GM19035 (cell line): ENCODE measurements at regions not wholly inside any gene's neighbourhood (a gene's known extent, or its start where the extent isn't known, plus 50 kb on each side); places are given as distances from the start of the nearest gene placed in this dataset.
A peak's percentile ranks its signal among the peaks of the same experiment; 100 is the strongest.

Experiments used
- ATAC-seq: cut with Tn5 transposase; IDR thresholded peaks from one replicate; pipeline ENCODE4 v1.9.1; 2021; ENCODE audit not compliant: unreplicated experiment

DNA sequence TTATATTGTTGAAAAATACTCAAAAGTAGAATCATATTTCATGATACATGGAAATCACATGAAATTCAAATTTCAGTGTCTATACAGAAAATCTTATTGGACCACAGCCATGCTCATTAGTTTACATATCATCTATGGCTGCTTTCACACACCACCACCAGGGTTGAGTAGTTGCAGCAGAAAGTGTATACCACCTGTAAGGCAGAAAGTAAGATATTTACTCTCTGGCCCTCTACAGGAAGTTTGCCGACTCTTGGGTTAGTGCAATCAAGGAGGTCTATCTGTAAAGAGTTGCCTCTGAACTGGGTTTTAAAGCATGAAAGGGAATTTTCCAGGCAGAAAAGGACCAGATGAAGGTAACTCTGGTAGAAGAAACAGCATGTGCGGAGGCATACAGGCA, 432.3 kb downstream of the DHX35 start:
- ATAC-seq = no peak

DNA sequence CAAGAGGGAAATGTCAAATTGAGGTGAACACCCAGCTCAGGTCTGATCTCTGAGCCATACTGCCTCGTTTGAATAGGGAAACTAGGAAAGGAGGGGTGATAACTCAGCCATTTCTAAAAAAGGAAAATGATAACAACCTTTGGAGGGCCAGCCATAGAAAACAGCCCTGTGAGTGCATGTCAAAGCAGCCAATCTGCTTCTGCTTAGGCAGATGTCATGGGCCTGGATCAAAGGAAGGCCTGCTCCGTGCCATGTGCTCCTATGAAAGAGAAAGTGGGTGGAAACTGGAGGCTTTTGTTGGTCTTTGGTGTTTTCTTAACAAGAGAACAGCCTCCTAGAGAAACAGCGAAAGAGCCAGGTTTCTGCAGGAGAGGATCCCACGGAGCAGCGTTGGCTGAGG, 428.0 kb downstream of the DHX35 start:
- no peak for ATAC-seq

DNA sequence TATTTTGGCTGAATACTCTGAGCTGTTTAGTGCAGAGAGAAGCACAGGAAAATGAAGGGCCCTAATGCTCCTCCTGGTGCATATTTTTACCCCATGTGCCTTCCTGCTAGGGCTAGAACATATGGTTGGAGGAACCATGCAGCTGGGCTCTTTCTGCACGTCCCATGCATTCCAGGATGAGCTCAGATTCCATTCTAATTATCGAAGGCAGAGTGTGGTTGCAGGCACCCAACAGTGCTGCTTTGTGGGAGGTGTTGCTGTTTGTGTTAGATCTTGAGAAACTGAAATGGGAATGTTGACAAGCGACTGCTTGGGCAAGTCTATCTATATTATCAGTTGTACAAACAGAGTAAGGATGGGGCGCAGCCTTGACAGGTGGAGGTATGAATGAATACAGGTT, 419.5 kb downstream of the DHX35 start:
- ATAC-seq = no peak

DNA sequence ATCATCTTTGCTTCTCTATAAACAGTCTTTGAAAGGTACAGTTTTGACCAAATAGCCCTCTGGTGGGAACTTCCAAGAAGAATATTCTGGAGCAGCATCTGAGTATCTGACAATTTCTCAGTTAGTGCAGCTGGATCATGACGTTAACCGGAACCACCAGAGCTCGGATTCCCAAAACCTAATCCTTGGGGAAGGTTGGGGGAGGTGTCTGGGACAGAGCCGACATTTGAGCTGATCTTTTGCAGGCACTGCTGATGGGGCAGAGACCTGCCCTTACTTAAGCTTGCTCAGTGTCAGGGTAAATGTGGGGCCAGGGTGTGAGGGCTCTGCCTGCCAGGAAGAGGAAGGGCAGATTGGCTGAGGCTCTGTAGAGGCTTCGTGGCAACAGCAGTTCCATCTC, 416.6 kb downstream of the DHX35 start:
- ATAC-seq = no peak

DNA sequence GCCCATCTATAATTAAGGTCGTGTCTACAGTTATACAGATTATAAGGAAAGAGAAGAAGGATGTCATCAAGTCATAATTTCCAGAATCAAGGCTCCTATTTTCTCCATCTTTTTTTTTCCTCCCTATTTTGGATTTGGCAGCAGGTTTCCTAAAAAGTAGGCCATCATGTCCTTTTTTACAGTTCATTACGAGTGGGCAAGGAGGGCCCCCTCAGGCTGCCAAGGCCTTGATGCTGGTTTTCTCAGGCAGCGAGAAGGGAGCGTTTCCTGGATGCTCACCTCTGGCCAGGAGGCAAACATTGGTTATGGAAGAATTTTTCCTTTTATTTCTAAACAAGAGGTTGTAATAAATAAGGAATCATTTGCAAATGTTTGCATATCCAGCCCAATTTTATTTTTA, 414.6 kb downstream of the DHX35 start:
- ATAC-seq = no peak

DNA sequence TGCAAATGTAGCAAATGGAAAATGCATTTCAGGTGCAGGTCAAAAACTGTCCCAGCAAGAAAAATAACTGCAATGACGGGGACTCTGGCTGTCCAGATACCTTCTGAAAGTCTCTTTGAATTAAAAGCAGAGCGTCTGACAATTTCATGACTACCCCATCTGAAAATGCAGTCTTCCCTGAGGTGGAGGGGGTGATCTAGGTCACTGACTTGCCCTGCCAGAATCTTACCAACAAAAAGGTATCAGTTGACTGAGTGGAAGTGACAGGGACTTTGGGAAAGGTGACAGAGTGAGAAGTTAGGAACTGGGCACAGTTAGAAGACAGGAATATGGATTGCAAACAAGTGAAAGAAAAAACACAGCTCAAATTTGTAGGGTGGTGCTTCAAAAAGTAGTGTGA, 402.2 kb downstream of the DHX35 start:
- no peak for ATAC-seq

DNA sequence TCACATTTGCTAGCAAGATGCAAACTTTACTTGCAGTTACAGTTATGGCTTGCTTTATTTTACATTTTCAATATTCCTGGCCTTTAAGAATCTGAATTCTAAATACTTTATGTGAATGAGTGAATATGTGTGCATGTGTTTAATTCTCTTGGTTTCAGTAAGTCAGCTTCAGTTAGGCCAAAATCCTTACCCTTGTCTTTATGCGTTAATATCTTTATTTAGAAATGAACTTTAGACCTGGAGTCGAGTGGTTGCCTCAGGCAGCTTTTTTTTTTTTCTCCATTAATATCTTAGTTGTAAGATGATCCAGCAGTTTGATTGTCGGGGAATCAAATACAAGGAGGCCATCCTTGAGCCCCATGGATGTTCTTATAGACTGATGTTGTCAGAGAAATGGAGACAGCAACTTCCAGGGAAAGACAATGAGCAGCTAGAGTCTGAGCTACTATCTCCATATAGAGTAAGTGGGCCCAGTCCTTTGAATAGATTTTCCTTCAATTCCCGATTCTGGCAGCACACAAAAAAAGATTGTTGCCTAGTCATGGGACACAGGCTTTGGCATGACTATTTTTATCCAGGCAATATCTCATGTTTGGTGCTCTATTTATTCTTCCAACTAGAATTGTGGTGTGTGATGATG, 398.0 kb downstream of the DHX35 start:
- no peak for ATAC-seq

DNA sequence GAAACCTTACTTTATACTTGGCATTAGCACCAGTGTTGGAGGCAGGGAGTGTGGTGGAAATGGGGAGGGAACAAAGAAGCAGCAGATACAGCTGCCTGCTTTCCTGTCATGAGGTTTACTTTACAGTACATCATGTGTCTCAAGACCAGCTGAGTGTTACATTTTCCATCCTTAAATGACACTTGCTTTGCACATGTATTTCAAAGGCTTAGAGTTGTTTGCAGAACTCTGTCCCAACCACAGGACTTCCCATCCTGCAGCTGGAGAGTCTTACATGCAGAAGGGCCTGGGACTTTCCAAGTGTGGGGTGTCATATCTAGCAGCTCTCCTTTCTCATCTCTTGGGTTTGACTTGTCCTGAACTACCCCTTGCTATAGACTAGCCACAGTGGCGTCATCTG, 395.9 kb downstream of the DHX35 start:
- no peak for ATAC-seq

DNA sequence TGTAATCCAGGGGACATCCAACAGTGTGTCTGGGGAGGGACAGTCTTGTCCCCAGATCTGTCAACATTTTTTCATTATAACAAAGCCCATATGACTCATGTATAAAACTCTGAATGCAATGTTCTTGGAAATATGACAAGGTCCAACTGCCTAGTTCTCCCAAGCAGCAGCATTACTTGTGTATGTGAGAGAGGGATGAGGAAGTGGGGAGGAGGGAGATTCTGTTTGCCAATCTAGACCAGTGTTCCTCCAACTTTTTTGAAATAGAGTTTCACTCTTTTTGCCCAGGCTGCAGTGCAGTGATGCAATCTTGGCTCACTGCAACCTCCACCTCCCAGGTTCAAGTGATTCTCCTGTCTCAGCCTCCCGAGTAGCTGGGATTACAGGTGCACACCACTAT, 394.8 kb downstream of the DHX35 start:
- no peak for ATAC-seq

DNA sequence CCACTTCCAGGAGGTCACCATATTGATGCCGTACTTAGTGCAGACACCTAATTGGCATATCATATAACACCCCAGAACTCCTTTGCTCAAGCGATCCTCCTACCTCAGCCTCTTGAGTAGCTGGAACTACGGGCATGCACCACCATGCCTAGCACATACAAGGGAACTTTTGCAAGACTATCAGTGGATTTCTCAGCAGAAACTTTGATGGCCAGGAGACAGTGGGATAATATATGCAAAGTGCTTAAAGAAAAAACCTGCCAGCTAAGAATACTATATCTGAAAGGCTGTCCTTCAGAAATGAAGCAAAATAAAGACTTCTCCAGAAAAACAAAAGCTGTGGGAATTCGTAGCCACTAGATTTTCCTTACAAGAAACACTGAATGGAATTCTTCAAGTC, 387.1 kb downstream of the DHX35 start:
- no peak for ATAC-seq

DNA sequence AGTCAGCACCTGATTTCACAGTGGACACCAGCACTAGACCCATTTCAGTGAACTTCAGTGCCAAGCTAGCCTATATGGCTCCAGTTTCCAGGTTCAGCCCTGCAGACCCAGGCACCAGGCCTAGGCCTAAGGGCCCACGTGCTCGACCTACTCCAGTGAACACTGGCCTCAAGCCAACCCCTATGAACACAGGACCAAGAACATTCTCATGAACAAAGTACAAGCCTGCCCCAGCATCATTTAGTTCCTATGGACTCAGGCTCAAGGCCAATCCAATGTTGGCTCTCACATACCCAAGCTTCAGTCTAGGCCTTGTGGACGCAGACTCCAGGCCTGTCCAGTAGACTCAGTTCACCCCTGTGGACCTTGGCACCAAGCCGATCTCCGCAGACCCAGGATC, 385.5 kb downstream of the DHX35 start:
- ATAC-seq = no peak

DNA sequence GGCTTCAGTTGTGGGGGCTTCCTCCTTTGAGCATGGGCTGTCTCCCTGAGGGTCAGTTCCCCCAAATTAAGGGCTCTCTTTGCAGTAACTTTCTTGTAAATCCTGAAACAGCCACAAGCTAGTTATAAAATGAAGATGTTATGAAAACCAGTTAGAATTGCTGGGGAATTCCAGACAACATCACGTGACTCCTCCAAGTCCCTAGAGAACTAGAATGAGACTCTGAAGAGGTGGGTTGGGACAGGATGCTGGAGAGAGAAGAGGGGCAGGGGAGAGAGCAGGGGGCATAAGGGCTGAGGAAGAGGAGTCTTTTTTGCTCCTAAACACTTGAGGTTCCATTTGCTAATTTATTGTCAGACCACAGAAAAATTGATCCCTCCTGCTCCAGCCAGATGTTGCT, 380.3 kb downstream of the DHX35 start:
- no peak for ATAC-seq

DNA sequence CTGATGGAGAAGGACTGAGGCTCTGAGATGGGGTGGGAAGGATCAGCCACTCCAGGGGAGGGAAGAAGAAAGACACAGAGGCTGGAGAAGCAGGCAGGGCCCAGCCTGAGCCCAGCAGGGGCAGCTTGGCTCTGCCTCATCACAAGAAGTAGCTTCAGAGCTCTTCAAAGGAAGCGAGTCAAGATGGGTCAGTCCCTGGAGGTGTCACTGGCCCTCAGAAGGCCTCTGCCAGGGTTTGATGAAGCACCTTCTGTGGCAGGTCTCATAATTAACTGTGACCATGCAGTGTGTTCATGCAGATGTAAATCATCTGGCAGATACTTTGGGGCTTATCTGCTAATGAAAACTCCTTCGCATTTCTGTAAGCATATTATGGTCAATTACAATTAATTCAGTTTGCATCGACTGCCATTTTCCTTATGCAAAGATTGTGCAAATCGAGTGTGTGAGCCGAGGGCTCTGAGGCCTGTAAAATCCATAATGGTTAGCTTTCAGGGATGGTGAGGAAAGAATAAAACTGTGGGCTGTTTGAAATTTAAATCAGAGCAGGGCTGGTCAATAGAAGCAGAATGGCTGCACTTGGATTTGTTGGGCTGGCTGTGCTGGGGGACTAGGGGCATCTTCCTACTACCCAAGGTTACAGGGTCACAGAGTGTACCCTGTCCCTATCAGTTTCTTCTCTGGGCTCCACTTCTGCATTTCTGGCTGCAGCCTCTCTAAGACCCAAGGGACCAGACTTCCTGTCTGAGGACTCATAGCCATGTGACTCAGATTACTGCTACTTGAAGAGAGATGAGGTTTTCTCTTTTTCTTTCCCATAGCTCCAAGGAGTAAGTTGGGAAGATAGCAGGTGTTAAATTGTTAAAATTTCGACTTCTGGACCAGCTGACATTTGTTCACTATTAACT, 376.6 kb downstream of the DHX35 start:
- ATAC-seq = peak; percentile 93

DNA sequence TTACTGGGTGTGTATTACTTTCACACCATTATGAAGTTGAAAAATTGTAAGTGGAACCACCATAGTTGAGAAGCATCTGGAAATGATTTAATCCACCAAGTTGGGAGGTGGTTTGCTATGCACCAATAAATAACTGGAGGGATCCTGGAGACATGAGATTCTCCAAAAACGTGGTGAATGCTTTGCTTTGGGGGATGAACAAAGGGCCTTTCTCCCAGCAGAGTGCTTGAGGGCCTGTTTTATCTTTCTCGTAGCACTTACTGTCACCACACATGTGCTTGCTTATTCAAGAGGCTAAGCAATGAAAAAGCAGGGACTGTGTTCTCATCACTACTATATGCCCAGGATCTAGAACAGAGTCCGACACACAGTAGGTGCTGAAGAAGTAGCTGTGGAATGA, 371.1 kb downstream of the DHX35 start:
- ATAC-seq = no peak

DNA sequence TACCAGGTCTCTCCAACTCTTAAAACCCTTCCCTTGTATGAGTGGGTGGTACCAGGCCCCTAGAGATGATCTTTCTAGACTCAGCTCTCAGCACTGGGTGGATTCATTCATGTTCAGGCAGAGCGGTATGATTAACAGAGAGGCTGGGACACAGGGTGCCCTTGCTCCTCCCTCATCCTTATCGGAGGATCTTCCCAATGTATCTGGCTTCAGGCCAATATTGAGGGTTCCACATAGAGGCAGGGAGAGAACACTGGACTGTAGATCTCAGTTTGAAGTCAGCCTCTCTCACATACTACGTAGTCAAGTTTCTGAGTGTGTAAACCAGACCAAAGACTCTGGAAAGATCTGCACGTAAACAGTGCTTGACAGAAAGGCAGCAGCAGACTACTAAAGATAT, 366.2 kb downstream of the DHX35 start:
- no peak for ATAC-seq

DNA sequence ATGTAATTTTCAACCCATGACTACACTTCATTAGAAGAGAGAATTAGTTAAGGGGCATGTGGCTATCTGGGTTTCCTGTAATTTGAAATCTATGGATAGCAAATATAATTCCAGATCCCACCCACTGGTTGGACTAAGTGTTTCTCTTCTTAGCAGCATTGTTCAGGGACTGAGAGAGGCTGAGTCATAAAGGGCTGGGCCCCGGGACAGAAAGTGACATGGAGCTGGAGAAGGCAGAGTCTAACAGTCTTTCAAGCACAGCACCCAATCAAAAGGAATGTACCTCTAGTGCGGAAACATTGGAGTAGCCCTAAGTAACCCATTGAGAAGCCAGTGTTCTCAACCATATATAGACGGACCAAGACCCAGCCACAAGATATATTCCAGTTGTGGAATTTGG, 363.9 kb downstream of the DHX35 start:
- ATAC-seq = no peak

DNA sequence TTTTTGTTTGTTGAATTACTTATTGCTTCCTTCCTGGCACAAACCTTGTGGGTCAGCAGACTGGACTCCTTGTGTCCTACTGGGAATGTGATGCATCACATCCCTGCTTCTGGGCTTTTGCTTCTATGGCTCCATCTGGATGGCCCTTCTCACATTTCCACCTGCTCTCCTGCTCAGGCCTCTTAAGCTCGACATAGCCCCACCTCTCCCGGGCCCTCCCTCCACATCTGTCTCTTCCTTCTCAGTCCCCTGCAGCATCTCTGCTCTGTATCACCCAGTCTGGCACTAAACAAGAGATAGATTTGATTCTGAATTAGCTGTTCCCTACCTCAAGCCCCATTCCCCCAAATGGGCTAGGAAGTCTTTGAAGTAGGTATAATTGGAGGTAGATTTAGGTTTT, 356.8 kb downstream of the DHX35 start:
- no peak for ATAC-seq

DNA sequence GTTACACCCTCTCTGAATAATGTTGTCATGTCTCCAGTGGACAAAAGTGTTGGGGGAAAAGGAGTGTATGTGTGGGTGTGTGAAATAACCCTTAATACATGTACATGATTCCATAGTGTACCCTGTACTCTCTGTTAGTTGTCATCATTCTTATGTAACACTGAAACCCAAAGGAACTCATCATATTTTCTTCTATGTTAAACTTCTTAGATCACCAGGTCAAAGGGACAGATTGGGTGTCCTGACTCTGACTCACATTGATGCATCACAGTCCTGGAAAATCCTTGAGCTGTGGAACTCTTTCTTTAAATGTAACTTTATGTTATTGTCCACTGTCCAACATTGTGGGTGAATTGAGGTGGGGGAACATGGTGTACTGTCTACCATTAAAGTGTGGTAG, 350.5 kb downstream of the DHX35 start:
- ATAC-seq = no peak

DNA sequence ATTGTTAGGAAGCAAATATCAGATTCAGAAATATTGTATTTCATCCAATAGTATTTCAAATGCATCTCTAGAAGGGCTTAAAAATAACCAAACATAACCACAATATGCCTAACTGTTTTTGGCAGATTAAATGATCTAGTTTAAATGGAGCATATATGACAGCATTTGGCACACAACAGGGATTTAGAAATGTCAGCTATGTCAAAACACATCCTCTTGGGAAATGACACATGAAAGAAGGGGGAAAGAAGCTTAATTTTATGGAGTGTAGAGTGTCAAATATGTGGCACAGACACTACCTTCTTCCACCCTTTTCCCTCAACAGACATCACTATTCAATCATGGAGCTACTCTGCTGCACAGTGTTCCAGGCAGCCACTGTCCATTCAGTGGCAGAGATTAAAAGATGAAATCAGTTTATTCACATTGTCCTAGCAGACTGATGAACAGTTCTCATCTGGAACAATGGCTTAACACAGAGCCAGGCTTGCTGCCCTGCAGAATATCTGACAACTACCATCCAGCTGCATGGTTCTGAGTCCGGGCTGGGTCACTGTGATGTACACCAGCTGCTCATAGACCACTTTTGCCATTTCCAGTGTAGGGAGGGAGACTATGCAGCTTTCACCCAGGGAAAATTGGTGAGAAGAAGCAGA, 349.8 kb downstream of the DHX35 start:
- no peak for ATAC-seq

DNA sequence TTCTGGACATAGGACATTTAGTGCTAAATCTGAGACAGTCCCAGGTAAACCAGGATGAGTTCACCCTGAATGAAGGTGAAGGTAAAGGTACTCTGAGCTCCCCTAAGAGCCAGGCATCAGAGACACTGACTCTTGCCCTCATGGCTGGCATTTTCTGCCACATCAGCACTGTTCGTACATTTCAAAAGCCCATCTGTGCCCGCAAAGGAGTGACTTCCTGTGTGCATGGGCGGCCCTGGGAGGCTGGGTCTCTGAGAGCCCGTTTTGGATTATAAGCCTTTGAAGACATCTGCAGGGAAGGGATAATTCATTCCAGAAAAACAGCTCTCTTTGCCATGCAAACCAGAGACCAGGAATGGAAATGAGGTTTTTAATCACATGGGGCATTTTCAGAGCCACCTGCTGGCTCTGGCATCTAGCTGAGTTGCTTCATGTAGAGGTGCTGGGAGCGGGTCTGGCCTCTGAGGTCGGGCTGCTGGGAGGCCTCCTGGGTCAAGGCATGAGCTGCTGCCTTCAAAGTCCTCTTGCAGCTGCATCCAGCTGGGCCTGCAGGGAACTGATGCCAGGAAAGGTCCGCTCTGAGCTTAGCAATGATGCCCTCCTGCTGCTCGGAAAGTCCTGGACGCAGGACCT, 348.3 kb downstream of the DHX35 start:
- ATAC-seq = no peak

DNA sequence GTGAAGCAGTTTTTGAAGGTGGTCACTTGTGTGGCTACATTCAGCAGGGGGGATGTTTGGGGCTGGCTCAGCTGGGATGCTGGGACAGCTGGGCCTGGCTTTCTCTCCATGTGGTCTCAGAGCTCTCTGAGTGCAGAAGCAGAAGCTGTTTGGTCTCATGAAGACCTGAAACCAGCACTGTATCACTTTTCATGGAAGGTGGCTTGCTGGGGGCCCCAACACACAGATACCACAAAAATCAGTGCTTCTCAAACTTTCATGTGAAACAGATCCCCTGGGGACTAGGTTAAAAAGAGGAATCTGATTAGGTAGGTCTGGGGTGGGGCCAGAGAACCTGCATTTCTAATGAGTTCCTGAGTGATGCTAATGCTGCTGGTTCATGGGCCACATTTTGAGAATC, 347.3 kb downstream of the DHX35 start:
- ATAC-seq = no peak

DNA sequence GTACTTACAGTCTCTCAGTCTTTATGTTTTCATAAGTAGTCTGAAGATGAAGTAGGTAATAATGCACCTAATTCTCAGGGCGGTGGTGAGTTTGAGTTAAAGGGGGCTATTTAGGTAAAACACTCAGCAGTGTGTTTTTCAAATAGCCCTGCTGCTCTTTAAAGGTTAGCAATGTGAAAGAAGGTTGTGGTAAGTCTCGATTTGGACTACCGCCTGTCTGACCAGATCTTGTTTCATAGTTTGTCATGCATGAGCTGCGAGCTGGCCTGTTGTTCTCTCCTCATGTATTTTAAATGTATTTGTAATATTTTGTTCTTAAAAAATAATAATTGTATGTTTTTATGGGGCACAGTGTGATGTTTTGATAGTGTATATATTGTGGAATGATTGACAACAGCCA, 340.2 kb downstream of the DHX35 start:
- no peak for ATAC-seq
